ENCODE measurements at regions not wholly inside any gene's neighbourhood (a gene's known extent, or its start where the extent isn't known, plus 50 kb on each side); places are given as distances from the start of the nearest gene placed in this dataset.

- H3K4me1 ChIP-seq (ENCODE audit: control insufficient read depth in 2 of 2, insufficient read depth in 2 of 2, low read length in 2 of 2): no peaks in the 10 kb centered on the region
- H3K27ac ChIP-seq (ENCODE audit: low read depth in 1 of 2, low read length in 1 of 2): no peak overlapping the region
- H3K27me3 ChIP-seq (ENCODE audit: control insufficient read depth in 2 of 2, insufficient read depth in 1 of 2, low read length in 1 of 2): no peaks in the 10 kb centered on the region
- H3K36me3 ChIP-seq (ENCODE audit: control insufficient read depth in 2 of 2, insufficient read depth in 2 of 2, low read length in 1 of 2): no peaks in the 10 kb centered on the region
- H3K9me3 ChIP-seq (ENCODE audit: control insufficient read depth in 2 of 2, insufficient read depth in 1 of 2, low read length in 1 of 2): no peaks in the 10 kb centered on the region
- 75% methylated on average over 3 of the region's 3 CpGs for WGBS
- H3K4me3 ChIP-seq (ENCODE audit: low read length in 2 of 2): no peak overlapping the region
- DNase-seq (ENCODE audit: low read depth in 6 of 9, low spot score in 9 of 9): no peak
These were observed 194.9 kb upstream of the RMST start for GRCh38 chr12:97267594-97268202.

DNA sequence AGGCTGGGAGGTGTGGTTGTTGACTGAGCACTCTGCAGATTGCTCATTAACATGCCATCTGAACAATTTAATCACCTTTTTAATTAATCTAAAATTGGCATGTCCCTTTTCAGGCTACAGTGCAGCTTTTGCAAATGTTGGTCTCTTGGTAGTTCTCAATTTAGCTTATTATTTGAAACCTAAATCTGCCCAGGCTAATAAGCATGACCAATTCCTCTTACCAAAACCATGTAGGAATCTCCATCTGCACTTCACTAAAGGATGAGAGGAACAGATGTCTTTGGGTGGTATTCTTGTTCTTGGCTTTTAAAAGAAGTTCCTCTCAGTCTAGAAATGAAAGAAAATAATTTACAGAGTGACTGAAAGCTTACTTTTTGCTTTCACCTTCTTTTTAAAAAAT, 190.1 kb upstream of the RMST start:
- no peak overlapping the region for H3K27ac ChIP-seq (ENCODE audit: low read depth in 1 of 2, low read length in 1 of 2)
- H3K36me3 ChIP-seq (ENCODE audit: control insufficient read depth in 2 of 2, insufficient read depth in 2 of 2, low read length in 1 of 2): no peaks in the 10 kb centered on the region
- no peak for DNase-seq (ENCODE audit: low read depth in 6 of 9, low spot score in 9 of 9)
- H3K9me3 ChIP-seq (ENCODE audit: control insufficient read depth in 2 of 2, insufficient read depth in 1 of 2, low read length in 1 of 2): no peaks in the 10 kb centered on the region
- no peak overlapping the region for H3K4me3 ChIP-seq (ENCODE audit: low read length in 2 of 2)
- peaks cover 0 to 3% of the 10 kb centered on the region in 2 donors for H3K27me3 ChIP-seq (ENCODE audit: control insufficient read depth in 2 of 2, insufficient read depth in 1 of 2, low read length in 1 of 2)
- no peaks in the 10 kb centered on the region for H3K4me1 ChIP-seq (ENCODE audit: control insufficient read depth in 2 of 2, insufficient read depth in 2 of 2, low read length in 2 of 2)

GRCh38 chr12:97274386-97274785, 188.2 kb upstream of the RMST start:
- Histone ChIP-seq H3K36me3 (ENCODE audit: control insufficient read depth in 2 of 2, insufficient read depth in 2 of 2, low read length in 1 of 2) (no peaks in the 10 kb centered on the region), H3K9me3 (ENCODE audit: control insufficient read depth in 2 of 2, insufficient read depth in 1 of 2, low read length in 1 of 2) (no peaks in the 10 kb centered on the region), H3K27ac (ENCODE audit: low read depth in 1 of 2, low read length in 1 of 2) (no peak overlapping the region), H3K4me1 (ENCODE audit: control insufficient read depth in 2 of 2, insufficient read depth in 2 of 2, low read length in 2 of 2) (no peaks in the 10 kb centered on the region), H3K27me3 (ENCODE audit: control insufficient read depth in 2 of 2, insufficient read depth in 1 of 2, low read length in 1 of 2) (peaks cover 0 to 3% of the 10 kb centered on the region in 2 donors), H3K4me3 (ENCODE audit: low read length in 2 of 2) (no peak overlapping the region)
- no peak for DNase-seq (ENCODE audit: low read depth in 6 of 9, low spot score in 9 of 9)
- 50% methylated on average over 2 of the region's 2 CpGs for WGBS

DNA sequence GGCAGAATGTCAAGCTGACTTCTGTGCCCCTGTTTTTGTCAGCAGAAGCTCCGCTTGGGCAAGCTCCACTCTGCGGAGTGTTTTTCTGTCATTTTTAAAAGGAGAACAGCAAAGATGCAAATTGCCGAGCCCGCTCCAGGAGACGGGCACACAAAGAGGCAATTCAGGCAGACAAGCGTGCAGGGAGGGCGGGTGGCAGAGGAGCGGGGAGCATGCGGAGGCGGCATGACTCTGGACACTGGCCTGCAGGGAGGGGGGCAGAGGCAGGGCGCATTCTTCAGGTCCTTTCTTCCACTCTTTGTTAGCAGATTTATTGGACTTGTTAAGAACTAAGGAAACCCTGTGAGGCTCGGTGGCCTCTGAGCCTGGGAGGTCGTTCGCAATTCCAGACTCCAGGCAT, 187.3 kb upstream of the RMST start:
- DNase-seq (ENCODE audit: low read depth in 6 of 9, low spot score in 9 of 9): no peak
- no peak overlapping the region for H3K27ac ChIP-seq (ENCODE audit: low read depth in 1 of 2, low read length in 1 of 2)
- no peaks in the 10 kb centered on the region for H3K4me1 ChIP-seq (ENCODE audit: control insufficient read depth in 2 of 2, insufficient read depth in 2 of 2, low read length in 2 of 2)
- no peaks in the 10 kb centered on the region for H3K36me3 ChIP-seq (ENCODE audit: control insufficient read depth in 2 of 2, insufficient read depth in 2 of 2, low read length in 1 of 2)
- 25% methylated on average over 14 of the region's 14 CpGs for WGBS
- peaks cover 0 to 3% of the 10 kb centered on the region in 2 donors for H3K27me3 ChIP-seq (ENCODE audit: control insufficient read depth in 2 of 2, insufficient read depth in 1 of 2, low read length in 1 of 2)
- H3K4me3 ChIP-seq (ENCODE audit: low read length in 2 of 2): no peak overlapping the region
- no peaks in the 10 kb centered on the region for H3K9me3 ChIP-seq (ENCODE audit: control insufficient read depth in 2 of 2, insufficient read depth in 1 of 2, low read length in 1 of 2)

DNA sequence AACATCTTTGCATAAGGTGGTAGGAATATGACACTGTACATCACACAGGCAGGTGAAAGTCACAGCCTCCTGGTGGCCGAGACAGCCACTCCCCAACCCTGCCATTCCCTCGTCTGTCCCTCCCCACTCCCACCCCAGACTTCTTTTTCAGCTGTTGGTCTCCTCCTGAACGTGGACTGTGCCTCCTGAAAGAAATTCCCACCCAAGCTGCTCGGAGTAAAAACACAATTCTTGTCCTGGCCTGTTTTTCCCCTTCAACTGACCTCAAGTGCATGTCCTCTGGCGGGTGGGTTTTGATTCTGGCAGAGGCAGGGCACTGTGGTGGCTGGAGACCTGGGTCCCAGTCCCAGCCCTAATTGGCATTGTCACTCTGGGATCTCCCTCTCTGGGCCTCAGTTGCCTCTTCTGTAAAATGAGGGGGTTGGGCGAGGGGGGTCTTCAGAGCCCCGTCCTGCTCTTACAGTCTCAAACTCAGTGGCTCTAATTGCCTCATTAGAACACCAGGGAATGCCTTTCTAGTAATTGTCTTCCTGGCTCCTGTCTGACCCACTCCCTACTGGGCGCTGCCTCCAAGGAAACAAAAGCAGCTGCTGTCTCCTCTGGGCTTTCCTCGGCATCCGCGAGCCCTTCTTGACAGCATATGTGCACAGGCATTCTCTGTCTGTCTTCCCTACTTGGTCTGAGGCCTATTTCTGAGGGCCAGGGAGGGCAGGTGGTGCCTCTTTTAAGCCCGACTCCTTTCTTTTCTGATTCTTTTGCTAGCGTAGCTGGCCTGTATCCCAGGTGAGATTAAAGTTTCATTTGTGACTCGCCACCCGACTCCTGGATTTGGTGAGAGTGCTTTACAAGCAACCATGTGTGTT, 186.6 kb upstream of the RMST start:
- H3K27ac ChIP-seq (ENCODE audit: low read depth in 1 of 2, low read length in 1 of 2): no peak overlapping the region
- no peak overlapping the region for H3K4me3 ChIP-seq (ENCODE audit: low read length in 2 of 2)
- peaks cover 0 to 3% of the 10 kb centered on the region in 2 donors for H3K27me3 ChIP-seq (ENCODE audit: control insufficient read depth in 2 of 2, insufficient read depth in 1 of 2, low read length in 1 of 2)
- H3K4me1 ChIP-seq (ENCODE audit: control insufficient read depth in 2 of 2, insufficient read depth in 2 of 2, low read length in 2 of 2): no peaks in the 10 kb centered on the region
- 80% methylated on average over 15 of the region's 15 CpGs for WGBS
- H3K9me3 ChIP-seq (ENCODE audit: control insufficient read depth in 2 of 2, insufficient read depth in 1 of 2, low read length in 1 of 2): no peaks in the 10 kb centered on the region
- no peaks in the 10 kb centered on the region for H3K36me3 ChIP-seq (ENCODE audit: control insufficient read depth in 2 of 2, insufficient read depth in 2 of 2, low read length in 1 of 2)
- DNase-seq (ENCODE audit: low read depth in 6 of 9, low spot score in 9 of 9): no peak

DNA sequence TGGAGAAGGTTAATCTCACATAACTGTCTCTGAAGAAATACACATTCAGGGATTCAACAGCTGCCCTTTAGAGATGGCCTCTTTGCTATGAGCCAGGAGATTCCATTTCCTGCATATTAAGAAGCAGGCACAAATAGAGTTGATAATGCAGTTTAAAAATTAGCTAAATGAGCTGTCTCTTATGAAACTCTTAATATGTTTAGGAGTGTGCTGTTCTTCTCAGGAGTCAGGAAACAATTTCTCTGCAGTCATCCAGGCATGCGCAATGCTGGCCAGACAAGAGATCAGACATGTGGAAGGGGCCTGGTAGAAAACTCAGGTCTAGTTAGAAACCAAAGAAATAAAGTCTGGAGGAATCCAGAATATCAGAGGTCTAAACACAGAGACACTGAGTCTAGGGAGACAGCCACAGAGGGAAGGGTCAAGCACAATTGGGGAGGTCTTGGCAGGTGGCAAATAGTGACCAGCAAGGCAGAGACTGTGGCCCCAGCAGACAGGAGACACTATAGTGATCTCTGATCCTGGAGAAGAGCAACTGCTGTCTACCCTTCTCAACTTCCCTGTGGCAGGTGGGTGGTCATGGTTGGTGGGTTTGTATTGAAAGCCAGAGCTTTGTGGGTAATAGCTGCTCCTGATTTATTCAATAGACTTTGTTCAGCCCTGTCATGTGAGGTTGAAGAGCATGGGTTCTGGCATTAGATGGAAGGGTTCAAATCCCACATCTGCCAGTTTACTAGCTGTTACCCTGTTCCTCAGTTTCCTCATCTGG, 185.8 kb upstream of the RMST start:
- Histone ChIP-seq H3K4me3 (ENCODE audit: low read length in 2 of 2) (no peak overlapping the region), H3K36me3 (ENCODE audit: control insufficient read depth in 2 of 2, insufficient read depth in 2 of 2, low read length in 1 of 2) (no peaks in the 10 kb centered on the region), H3K27ac (ENCODE audit: low read depth in 1 of 2, low read length in 1 of 2) (no peak overlapping the region), H3K9me3 (ENCODE audit: control insufficient read depth in 2 of 2, insufficient read depth in 1 of 2, low read length in 1 of 2) (no peaks in the 10 kb centered on the region), H3K4me1 (ENCODE audit: control insufficient read depth in 2 of 2, insufficient read depth in 2 of 2, low read length in 2 of 2) (no peaks in the 10 kb centered on the region), H3K27me3 (ENCODE audit: control insufficient read depth in 2 of 2, insufficient read depth in 1 of 2, low read length in 1 of 2) (peaks cover 0 to 3% of the 10 kb centered on the region in 2 donors)
- no peak for DNase-seq (ENCODE audit: low read depth in 6 of 9, low spot score in 9 of 9)
- WGBS: 95% methylated on average over 1 of the region's 1 CpG

- H3K36me3 ChIP-seq (ENCODE audit: control insufficient read depth in 2 of 2, insufficient read depth in 2 of 2, low read length in 1 of 2): no peaks in the 10 kb centered on the region
- no peak overlapping the region for H3K4me3 ChIP-seq (ENCODE audit: low read length in 2 of 2)
- no peak for DNase-seq (ENCODE audit: low read depth in 6 of 9, low spot score in 9 of 9)
- H3K9me3 ChIP-seq (ENCODE audit: control insufficient read depth in 2 of 2, insufficient read depth in 1 of 2, low read length in 1 of 2): no peaks in the 10 kb centered on the region
- WGBS: 90% methylated on average over 8 of the region's 8 CpGs
- H3K4me1 ChIP-seq (ENCODE audit: control insufficient read depth in 2 of 2, insufficient read depth in 2 of 2, low read length in 2 of 2): no peaks in the 10 kb centered on the region
- H3K27ac ChIP-seq (ENCODE audit: low read depth in 1 of 2, low read length in 1 of 2): no peak overlapping the region
- H3K27me3 ChIP-seq (ENCODE audit: control insufficient read depth in 2 of 2, insufficient read depth in 1 of 2, low read length in 1 of 2): no peaks in the 10 kb centered on the region
These were observed 179.3 kb upstream of the RMST start for GRCh38 chr12:97283297-97283696.

DNA sequence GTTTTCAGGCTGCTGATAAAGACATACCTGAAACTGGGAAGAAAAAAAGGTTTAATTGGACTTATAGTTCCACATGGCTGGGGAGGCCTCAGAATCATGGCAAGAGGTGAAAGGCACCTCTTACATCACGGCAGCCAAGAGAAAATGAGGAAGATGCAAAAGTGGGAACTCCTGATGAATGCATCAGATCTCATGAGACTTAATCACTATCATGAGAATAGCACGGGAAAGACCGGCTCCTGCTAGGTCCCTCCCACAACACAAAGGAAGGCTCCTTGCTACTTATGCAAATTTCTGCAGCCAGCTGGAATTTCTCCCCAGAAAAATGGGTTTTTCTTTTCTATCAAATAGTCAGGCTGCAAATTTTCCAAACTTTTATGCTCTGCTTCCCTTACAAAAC, 174.1 kb upstream of the RMST start:
- no peaks in the 10 kb centered on the region for H3K4me1 ChIP-seq (ENCODE audit: control insufficient read depth in 2 of 2, insufficient read depth in 2 of 2, low read length in 2 of 2)
- DNase-seq (ENCODE audit: low read depth in 6 of 9, low spot score in 9 of 9): no peak
- WGBS: 78% methylated on average over 3 of the region's 3 CpGs
- H3K27ac ChIP-seq (ENCODE audit: low read depth in 1 of 2, low read length in 1 of 2): no peak overlapping the region
- H3K27me3 ChIP-seq (ENCODE audit: control insufficient read depth in 2 of 2, insufficient read depth in 1 of 2, low read length in 1 of 2): no peaks in the 10 kb centered on the region
- H3K36me3 ChIP-seq (ENCODE audit: control insufficient read depth in 2 of 2, insufficient read depth in 2 of 2, low read length in 1 of 2): no peaks in the 10 kb centered on the region
- H3K4me3 ChIP-seq (ENCODE audit: low read length in 2 of 2): no peak overlapping the region
- H3K9me3 ChIP-seq (ENCODE audit: control insufficient read depth in 2 of 2, insufficient read depth in 1 of 2, low read length in 1 of 2): no peaks in the 10 kb centered on the region

DNA sequence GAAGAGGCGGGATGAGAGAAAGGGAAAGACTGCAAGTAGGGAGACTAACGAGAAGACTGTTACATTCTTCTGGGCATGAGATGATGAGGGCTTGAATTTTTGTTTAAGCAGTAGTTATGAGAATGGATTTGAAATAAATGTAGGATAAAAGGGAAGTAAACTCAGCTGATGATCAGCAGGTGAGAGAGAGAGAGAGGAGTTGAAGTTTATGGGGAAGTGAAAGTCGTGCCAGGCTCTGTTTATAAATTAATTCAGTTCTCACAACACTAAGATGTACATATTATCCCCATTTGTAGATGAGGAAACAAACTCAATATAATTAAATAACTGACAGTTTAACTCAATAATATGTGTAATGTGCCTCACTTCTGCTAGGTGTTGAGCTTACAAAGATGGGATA, 170.0 kb upstream of the RMST start:
- Histone ChIP-seq H3K4me1 (ENCODE audit: control insufficient read depth in 2 of 2, insufficient read depth in 2 of 2, low read length in 2 of 2) (no peaks in the 10 kb centered on the region), H3K9me3 (ENCODE audit: control insufficient read depth in 2 of 2, insufficient read depth in 1 of 2, low read length in 1 of 2) (no peaks in the 10 kb centered on the region), H3K27ac (ENCODE audit: low read depth in 1 of 2, low read length in 1 of 2) (no peak overlapping the region), H3K4me3 (ENCODE audit: low read length in 2 of 2) (no peak overlapping the region), H3K27me3 (ENCODE audit: control insufficient read depth in 2 of 2, insufficient read depth in 1 of 2, low read length in 1 of 2) (no peaks in the 10 kb centered on the region), H3K36me3 (ENCODE audit: control insufficient read depth in 2 of 2, insufficient read depth in 2 of 2, low read length in 1 of 2) (no peaks in the 10 kb centered on the region)
- 65% methylated on average over 3 of the region's 3 CpGs for WGBS
- no peak for DNase-seq (ENCODE audit: low read depth in 6 of 9, low spot score in 9 of 9)
